ENCODE measurements at regions not wholly inside any gene's neighbourhood (a gene's known extent, or its start where the extent isn't known, plus 50 kb on each side); places are given as distances from the start of the nearest gene placed in this dataset.

GRCh38 chr2:146869328-146869727, 975.5 kb upstream of the ACVR2A start:
- intact Hi-C loops (cut with DNase I): no loop called here
- no peak for ATAC-seq

DNA sequence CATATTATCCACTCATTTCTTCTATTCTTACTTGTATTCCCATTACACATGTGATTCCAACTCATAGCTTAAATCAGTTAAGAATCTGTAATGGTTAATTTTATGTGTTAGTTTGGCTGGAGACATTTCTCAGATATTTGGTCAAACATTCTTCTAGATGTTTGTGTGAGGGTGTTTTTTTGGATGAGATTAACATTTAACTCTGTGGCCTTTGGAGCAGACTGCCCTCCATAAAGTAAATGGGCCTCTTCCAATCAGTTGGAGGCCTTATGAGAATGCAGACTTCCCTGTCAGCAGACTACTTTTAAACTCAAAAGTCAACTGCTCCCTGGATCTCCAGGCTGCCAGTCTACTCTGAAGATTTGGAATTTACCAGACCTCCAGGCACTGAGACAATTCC, 976.8 kb upstream of the ACVR2A start:
- Histone ChIP-seq H3K27me3 (ENCODE audit: control insufficient read depth, insufficient read depth) (no peaks in the 10 kb centered on the region), H3K27ac (ENCODE audit: low read length) (no peak overlapping the region), H3K9me3 (ENCODE audit: control insufficient read depth, low read length) (peaks cover 2% of the 10 kb centered on the region), H3K4me3 (ENCODE audit: low read length) (no peak overlapping the region), H3K4me1 (ENCODE audit: control insufficient read depth, insufficient read depth, low read length) (no peaks in the 10 kb centered on the region)
- intact Hi-C loops (cut with DNase I): no loop called here
- ATAC-seq: no peak
- DNase-seq: no peak

More at GRCh38 chr2:146869328-146869727, 975.5 kb upstream of the ACVR2A start:
- DNase-seq: no peak
- H3K4me3 ChIP-seq (ENCODE audit: low read length): no peak overlapping the region
- no peaks in the 10 kb centered on the region for H3K4me1 ChIP-seq (ENCODE audit: control insufficient read depth, insufficient read depth, low read length)
- no peaks in the 10 kb centered on the region for H3K27me3 ChIP-seq (ENCODE audit: control insufficient read depth, insufficient read depth)
- no peak overlapping the region for H3K27ac ChIP-seq (ENCODE audit: low read length)
- no peaks in the 10 kb centered on the region for H3K9me3 ChIP-seq (ENCODE audit: control insufficient read depth, low read length)

DNA sequence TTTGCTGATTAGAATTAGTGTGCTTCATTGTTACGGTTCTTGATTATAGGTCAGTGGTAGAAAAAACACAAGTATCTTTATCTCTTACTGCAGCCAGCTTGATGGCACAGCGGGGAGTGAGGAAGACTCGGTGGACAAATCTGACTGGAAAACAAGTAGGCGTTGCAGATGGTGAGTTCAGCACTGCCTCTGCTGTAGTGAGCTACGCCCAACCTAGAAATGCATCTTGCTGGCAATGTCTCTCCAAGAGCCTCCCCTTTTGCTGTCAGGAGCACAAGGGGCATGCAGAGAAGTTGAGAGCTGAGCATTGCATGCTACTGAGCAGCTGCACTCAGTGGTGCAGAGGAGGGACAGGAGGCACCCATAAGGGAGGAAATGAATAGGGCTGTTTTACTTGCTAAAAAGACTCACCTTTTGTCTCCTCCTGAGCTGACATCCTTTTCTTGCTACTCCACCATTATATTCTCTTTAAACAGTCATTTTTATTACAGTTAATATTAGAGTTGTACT, 977.3 kb upstream of the ACVR2A start:
- H3K9me3 ChIP-seq (ENCODE audit: control insufficient read depth, low read length): peaks cover 2% of the 10 kb centered on the region
- H3K4me1 ChIP-seq (ENCODE audit: control insufficient read depth, insufficient read depth, low read length): no peaks in the 10 kb centered on the region
- H3K27ac ChIP-seq (ENCODE audit: low read length): no peak overlapping the region
- WGBS: 60% methylated on average over 5 of the region's 5 CpGs
- DNase-seq: no peak
- no peak overlapping the region for H3K4me3 ChIP-seq (ENCODE audit: low read length)
- intact Hi-C loops (cut with DNase I): no loop called here
- no peak for ATAC-seq
- H3K27me3 ChIP-seq (ENCODE audit: control insufficient read depth, insufficient read depth): no peaks in the 10 kb centered on the region

DNA sequence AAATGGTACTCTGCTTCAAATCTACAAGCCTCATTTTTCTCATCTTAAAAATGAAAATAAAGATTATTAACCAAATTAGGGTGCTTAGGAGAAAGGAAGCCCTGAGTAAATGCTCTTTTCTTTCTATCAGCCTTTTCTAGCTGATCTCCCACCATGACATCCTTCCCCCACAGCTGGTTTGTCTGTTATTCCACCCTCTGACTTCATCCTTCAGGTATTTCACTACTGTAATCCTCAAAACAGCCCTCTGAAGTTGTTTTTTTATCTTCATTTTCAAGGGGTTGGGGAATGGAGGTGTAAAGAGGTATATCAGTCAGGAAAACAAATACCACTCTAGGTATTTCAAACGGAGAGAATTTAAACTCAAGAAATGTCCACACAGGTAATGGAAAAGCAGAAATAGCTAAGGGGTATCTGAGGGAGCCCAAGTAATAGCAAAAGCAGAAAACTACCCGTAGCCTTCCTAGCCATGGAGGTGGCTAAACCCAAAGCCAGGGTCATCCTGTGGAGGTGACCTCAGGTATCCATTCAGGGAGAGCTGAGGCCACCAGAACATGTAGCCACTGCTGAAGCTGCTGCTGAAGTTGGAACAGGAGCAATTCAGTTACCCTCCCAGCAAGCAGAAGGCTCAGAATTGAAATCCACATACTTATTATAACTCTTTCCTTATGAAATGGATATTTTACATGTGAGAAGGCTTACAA, 990.9 kb upstream of the ACVR2A start:
- Histone ChIP-seq H3K27ac (ENCODE audit: low read length) (no peak overlapping the region), H3K4me1 (ENCODE audit: control insufficient read depth, insufficient read depth, low read length) (no peaks in the 10 kb centered on the region), H3K9me3 (ENCODE audit: control insufficient read depth, low read length) (no peaks in the 10 kb centered on the region), H3K4me3 (ENCODE audit: low read length) (no peak overlapping the region), H3K27me3 (ENCODE audit: control insufficient read depth, insufficient read depth) (no peaks in the 10 kb centered on the region)
- 54% methylated on average over 2 of the region's 2 CpGs for WGBS
- DNase-seq (no peak), ATAC-seq (no peak)
- intact Hi-C loops (cut with DNase I): no loop called here

DNA sequence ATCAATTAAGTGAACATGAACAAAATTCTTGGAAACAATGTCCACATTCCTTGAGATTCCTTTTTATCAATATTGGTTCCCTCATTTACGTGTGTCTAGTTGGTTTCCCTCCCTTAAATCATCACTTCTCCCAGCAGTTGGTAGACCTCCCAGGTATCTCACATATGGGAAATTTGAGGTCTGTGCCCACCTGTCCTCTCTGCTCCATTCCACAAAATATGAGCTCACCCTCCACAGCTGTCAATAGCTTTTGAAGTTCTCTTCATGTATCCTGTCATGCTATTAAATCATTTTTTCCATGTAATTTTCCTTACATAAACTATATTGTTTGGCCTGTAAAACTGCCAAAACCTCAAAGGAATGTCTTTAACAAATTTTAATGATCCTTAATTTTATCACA, 992.2 kb upstream of the ACVR2A start:
- intact Hi-C loops (cut with DNase I): no loop called here
- WGBS: 63% methylated on average over 1 of the region's 1 CpG
- Histone ChIP-seq H3K4me1 (ENCODE audit: control insufficient read depth, insufficient read depth, low read length) (no peaks in the 10 kb centered on the region), H3K9me3 (ENCODE audit: control insufficient read depth, low read length) (no peaks in the 10 kb centered on the region), H3K4me3 (ENCODE audit: low read length) (no peak overlapping the region), H3K27me3 (ENCODE audit: control insufficient read depth, insufficient read depth) (no peaks in the 10 kb centered on the region), H3K27ac (ENCODE audit: low read length) (no peak overlapping the region)
- ATAC-seq: no peak
- DNase-seq: no peak

GRCh38 chr2:146850746-146851145, 994.1 kb upstream of the ACVR2A start:
- ATAC-seq: no peak
- Histone ChIP-seq H3K27ac (ENCODE audit: low read length) (no peak overlapping the region), H3K4me3 (ENCODE audit: low read length) (no peak overlapping the region), H3K9me3 (ENCODE audit: control insufficient read depth, low read length) (no peaks in the 10 kb centered on the region), H3K27me3 (ENCODE audit: control insufficient read depth, insufficient read depth) (no peaks in the 10 kb centered on the region), H3K4me1 (ENCODE audit: control insufficient read depth, insufficient read depth, low read length) (no peaks in the 10 kb centered on the region)
- intact Hi-C loops (cut with DNase I): no loop called here
- DNase-seq: no peak
- WGBS: 87% methylated on average over 3 of the region's 3 CpGs

GRCh38 chr2:146847846-146848245, 997.0 kb upstream of the ACVR2A start:
- no peak overlapping the region for H3K27ac ChIP-seq (ENCODE audit: low read length)
- ATAC-seq: no peak
- no peaks in the 10 kb centered on the region for H3K27me3 ChIP-seq (ENCODE audit: control insufficient read depth, insufficient read depth)
- no peaks in the 10 kb centered on the region for H3K9me3 ChIP-seq (ENCODE audit: control insufficient read depth, low read length)
- no peaks in the 10 kb centered on the region for H3K4me1 ChIP-seq (ENCODE audit: control insufficient read depth, insufficient read depth, low read length)
- intact Hi-C loops (cut with DNase I): no loop called here
- no peak for DNase-seq
- no peak overlapping the region for H3K4me3 ChIP-seq (ENCODE audit: low read length)

- Histone ChIP-seq H3K27me3 (ENCODE audit: control insufficient read depth, insufficient read depth) (no peaks in the 10 kb centered on the region), H3K4me3 (ENCODE audit: low read length) (no peak overlapping the region), H3K4me1 (ENCODE audit: control insufficient read depth, insufficient read depth, low read length) (no peaks in the 10 kb centered on the region), H3K9me3 (ENCODE audit: control insufficient read depth, low read length) (no peaks in the 10 kb centered on the region), H3K27ac (ENCODE audit: low read length) (no peak overlapping the region)
- intact Hi-C loops (cut with DNase I): no loop called here
- WGBS: 70% methylated on average over 6 of the region's 6 CpGs
- DNase-seq: no peak
- no peak for ATAC-seq
Observed at GRCh38 chr2:146844226-146844990, 1000.4 kb upstream of the ACVR2A start.

DNA sequence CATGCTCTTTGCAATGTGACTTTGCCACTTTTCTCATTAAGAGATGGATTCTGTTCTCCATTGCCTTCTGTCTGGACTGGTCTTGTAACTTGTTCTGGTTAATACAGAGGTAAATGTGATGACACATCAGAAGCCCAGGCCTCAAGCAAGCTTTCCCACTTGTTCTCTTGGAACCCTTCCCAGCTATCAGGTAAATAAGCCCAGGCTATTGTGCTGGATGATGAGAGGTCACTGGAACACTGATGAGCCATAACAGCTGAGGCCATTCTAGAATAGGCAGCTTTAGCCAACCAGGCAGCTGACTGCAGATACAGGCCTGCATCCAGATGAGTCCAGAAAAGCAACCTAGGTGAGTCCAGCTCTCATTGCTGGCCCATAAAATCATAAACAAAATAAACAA, 1007.0 kb upstream of the ACVR2A start:
- no peaks in the 10 kb centered on the region for H3K9me3 ChIP-seq (ENCODE audit: control insufficient read depth, low read length)
- no peak overlapping the region for H3K4me3 ChIP-seq (ENCODE audit: low read length)
- intact Hi-C loops (cut with DNase I): no loop called here
- no peak overlapping the region for H3K27ac ChIP-seq (ENCODE audit: low read length)
- DNase-seq (no peak), ATAC-seq (no peak)
- no peaks in the 10 kb centered on the region for H3K4me1 ChIP-seq (ENCODE audit: control insufficient read depth, insufficient read depth, low read length)
- no peaks in the 10 kb centered on the region for H3K27me3 ChIP-seq (ENCODE audit: control insufficient read depth, insufficient read depth)

DNA sequence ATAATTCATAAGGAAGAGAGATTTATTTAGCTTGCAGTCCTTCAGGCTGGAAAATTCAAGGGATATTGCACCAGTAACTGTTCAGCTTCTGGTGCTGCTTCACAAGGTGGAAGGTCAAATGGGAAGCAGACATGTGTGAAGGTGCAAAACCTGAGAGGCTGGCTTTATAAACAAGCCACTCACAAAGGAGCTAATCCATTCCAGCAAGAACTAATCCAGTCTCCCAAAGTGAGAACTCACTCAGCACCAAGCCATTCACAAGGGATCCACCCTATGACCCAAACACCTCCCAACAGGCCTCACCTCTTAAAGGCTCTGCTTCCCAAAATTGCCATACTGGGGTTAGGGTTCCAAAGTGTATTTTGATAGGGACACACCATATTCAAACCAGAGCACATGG, 1018.4 kb upstream of the ACVR2A start:
- intact Hi-C loops (cut with DNase I): no loop called here
- Histone ChIP-seq H3K9me3 (ENCODE audit: control insufficient read depth, low read length) (no peaks in the 10 kb centered on the region), H3K27me3 (ENCODE audit: control insufficient read depth, insufficient read depth) (no peaks in the 10 kb centered on the region), H3K4me1 (ENCODE audit: control insufficient read depth, insufficient read depth, low read length) (no peaks in the 10 kb centered on the region), H3K4me3 (ENCODE audit: low read length) (no peak overlapping the region), H3K27ac (ENCODE audit: low read length) (no peak overlapping the region)
- no peak for DNase-seq
- ATAC-seq: no peak

DNA sequence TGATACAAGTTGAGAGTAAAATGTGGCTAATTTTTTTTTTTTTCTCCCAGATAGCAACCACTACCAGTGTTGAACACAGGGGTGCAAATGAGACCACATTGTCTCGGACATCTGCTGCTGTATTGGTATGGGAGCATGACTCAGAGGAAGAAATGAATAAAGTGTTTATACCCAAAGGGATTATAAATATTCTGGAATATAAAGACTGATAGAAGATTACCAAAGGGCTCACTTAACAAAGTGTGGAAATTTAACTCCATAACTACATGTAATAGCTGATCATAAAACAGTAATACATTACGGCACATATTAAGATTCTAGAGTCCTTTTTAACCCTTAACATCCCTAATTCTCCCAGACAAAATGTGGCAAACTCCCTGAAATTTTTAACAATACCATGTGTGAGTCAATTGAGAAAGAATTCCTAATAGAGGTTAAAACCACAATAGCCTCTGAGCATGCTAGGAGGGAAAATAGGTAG, 1023.0 kb upstream of the ACVR2A start:
- Histone ChIP-seq H3K9me3 (ENCODE audit: control insufficient read depth, low read length) (no peaks in the 10 kb centered on the region), H3K27ac (ENCODE audit: low read length) (no peak overlapping the region), H3K4me3 (ENCODE audit: low read length) (no peak overlapping the region), H3K27me3 (ENCODE audit: control insufficient read depth, insufficient read depth) (no peaks in the 10 kb centered on the region), H3K4me1 (ENCODE audit: control insufficient read depth, insufficient read depth, low read length) (no peaks in the 10 kb centered on the region)
- DNase-seq: no peak
- intact Hi-C loops (cut with DNase I): no loop called here
- ATAC-seq: no peak
- 36% methylated on average over 2 of the region's 2 CpGs for WGBS
